Medulla oblongata (tissue), 1 donor: ENCODE measurements at regions not wholly inside any gene's neighbourhood (a gene's known extent, or its start where the extent isn't known, plus 50 kb on each side); places are given as distances from the start of the nearest gene placed in this dataset.
"Not testable (repeated sequence)": the region's sequence is repeated elsewhere in the genome, so short reads cannot be mapped to it uniquely, and the experiment has no call there.

ENCODE experiments used
- DNase-seq: peaks from one replicate; pipeline ENCODE4 v3.0.0-alpha.2; 2015; ENCODE audit errors: extremely low spot score

GRCh38 chr1:233473549-233474204 lies 140.2 kb upstream of the KCNK1 start:
- no peak for DNase-seq

GRCh38 chr1:233477359-233477758 lies 136.5 kb upstream of the KCNK1 start:
- peak; percentile 48 for DNase-seq

- no peak for DNase-seq
Observed at GRCh38 chr1:233478611-233479010, 135.3 kb upstream of the KCNK1 start.

GRCh38 chr1:233479110-233479890 lies 134.6 kb upstream of the KCNK1 start:
- DNase-seq, result no peak

- DNase-seq, result no peak
Observed at GRCh38 chr1:233480198-233480597, 133.7 kb upstream of the KCNK1 start.

- DNase-seq, result no peak
Observed at GRCh38 chr1:233482388-233482787, 131.5 kb upstream of the KCNK1 start.

GRCh38 chr1:233485385-233485784 lies 128.5 kb upstream of the KCNK1 start:
- DNase-seq, result no peak

GRCh38 chr1:233485809-233486398 lies 128.0 kb upstream of the KCNK1 start:
- no peak for DNase-seq

- DNase-seq, result no peak
Observed at GRCh38 chr1:233487408-233487807, 126.5 kb upstream of the KCNK1 start.

- no peak for DNase-seq
Observed at GRCh38 chr1:233489411-233489810, 124.5 kb upstream of the KCNK1 start.

- no peak for DNase-seq
Observed at GRCh38 chr1:233490488-233490887, 123.4 kb upstream of the KCNK1 start.

GRCh38 chr1:233491953-233492620 lies 121.8 kb upstream of the KCNK1 start:
- DNase-seq, result no peak

- no peak for DNase-seq
Observed at GRCh38 chr1:233496993-233497392, 116.9 kb upstream of the KCNK1 start.

- no peak for DNase-seq
Observed at GRCh38 chr1:233497679-233498078, 116.2 kb upstream of the KCNK1 start.

- DNase-seq, result no peak
Observed at GRCh38 chr1:233500106-233500505, 113.8 kb upstream of the KCNK1 start.

- no peak for DNase-seq
Observed at GRCh38 chr1:233503366-233503954, 110.4 kb upstream of the KCNK1 start.

- DNase-seq, result no peak
Observed at GRCh38 chr1:233505130-233505529, 108.8 kb upstream of the KCNK1 start.

- not testable (repeated sequence) for DNase-seq
Observed at GRCh38 chr1:233505889-233506288, 108.0 kb upstream of the KCNK1 start.

- peak; percentile 43 for DNase-seq
Observed at GRCh38 chr1:233509526-233509925, 104.4 kb upstream of the KCNK1 start.

- no peak for DNase-seq
Observed at GRCh38 chr1:233512538-233512937, 101.4 kb upstream of the KCNK1 start.

- DNase-seq, result no peak
Observed at GRCh38 chr1:233513431-233513830, 100.5 kb upstream of the KCNK1 start.

GRCh38 chr1:233514946-233515391 lies 98.9 kb upstream of the KCNK1 start:
- no peak for DNase-seq
